OCI-LY7 (cell line): ENCODE measurements at regions not wholly inside any gene's neighbourhood (a gene's known extent, or its start where the extent isn't known, plus 50 kb on each side); places are given as distances from the start of the nearest gene placed in this dataset.

Experiments used
- EZH2phosphoT487 ChIP-seq: fragments of 200-600 bp; sonication (generic); IDR thresholded peaks from 2 replicates; pipeline ENCODE4 v1.6.1; 2018; ENCODE audit warnings: low read depth, borderline replicate concordance, mild to moderate bottlenecking, mixed run types, antibody characterized with exemption, low read length, moderate library complexity, mixed read lengths
- TF ChIP-seq, protein P1 (sequence below): fragments of 200-600 bp; sonication (generic); conservative IDR thresholded peaks from 2 replicates; pipeline ENCODE4 v1.5.1; 2014; ENCODE audit warnings: mild to moderate bottlenecking, antibody characterized with exemption, low read length, moderate library complexity, mixed read lengths

DNA sequence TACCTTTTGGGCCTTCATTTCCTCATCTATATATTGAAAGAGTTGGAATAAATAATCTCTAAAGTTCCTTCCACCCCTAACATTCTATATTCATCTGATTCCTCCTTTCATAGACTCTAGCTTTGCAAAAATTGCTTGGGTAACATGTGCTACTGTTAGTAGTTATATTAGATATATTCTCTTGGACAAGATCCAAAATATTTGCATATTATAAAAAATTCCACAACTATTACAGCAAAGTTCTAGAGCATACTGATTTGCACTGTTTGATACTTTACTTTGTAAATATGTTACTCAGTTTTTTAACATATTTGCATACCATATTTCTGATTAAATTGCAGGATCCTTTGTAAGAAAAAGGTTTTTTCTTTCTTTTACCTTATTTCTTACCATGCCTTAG lies 95.9 kb upstream of the UBE2E2 start:
- TF ChIP-seq EZH2phosphoT487: no peak
- TF ChIP-seq, protein P1, sequence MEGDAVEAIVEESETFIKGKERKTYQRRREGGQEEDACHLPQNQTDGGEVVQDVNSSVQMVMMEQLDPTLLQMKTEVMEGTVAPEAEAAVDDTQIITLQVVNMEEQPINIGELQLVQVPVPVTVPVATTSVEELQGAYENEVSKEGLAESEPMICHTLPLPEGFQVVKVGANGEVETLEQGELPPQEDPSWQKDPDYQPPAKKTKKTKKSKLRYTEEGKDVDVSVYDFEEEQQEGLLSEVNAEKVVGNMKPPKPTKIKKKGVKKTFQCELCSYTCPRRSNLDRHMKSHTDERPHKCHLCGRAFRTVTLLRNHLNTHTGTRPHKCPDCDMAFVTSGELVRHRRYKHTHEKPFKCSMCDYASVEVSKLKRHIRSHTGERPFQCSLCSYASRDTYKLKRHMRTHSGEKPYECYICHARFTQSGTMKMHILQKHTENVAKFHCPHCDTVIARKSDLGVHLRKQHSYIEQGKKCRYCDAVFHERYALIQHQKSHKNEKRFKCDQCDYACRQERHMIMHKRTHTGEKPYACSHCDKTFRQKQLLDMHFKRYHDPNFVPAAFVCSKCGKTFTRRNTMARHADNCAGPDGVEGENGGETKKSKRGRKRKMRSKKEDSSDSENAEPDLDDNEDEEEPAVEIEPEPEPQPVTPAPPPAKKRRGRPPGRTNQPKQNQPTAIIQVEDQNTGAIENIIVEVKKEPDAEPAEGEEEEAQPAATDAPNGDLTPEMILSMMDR: no peak
